ENCODE measurements at regions not wholly inside any gene's neighbourhood (a gene's known extent, or its start where the extent isn't known, plus 50 kb on each side); places are given as distances from the start of the nearest gene placed in this dataset.
A peak's percentile ranks its signal among the peaks of the same experiment; 100 is the strongest.

DNA sequence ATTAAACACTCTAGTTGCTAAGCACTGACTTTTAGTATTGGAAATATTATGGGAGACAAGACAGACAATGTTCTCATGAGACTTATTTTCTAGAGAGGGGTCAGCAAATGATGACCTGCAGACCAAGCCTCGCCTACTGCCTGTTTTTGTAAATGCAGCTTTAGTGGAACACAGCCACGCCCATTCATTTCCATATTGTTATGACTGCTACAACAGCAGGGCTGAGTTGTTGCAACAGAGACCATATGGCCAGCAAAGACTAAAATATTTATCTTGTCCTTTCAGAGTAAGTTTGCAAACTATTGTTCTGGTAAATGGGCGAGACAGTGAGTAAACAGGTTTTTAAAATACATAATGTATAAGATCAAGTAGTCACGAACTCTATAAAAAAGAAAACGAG lies 570.2 kb downstream of the NTRK3 start:
- CTCF ChIA-PET = interaction anchor here (1.3 kb wide), 1 partner anchor 8 kb away, joined by 3 read pairs; no protein-coding TSS in a partner anchor
- H3K36me3 ChIP-seq (ENCODE audit: control insufficient read depth in 4 of 4, insufficient read depth in 4 of 4, low read length in 3 of 4) = no peaks in the 10 kb centered on the region
- H3K4me3 ChIP-seq (ENCODE audit: control insufficient read depth in 1 of 7, extremely low read depth in 1 of 7, insufficient read depth in 4 of 7, low read depth in 2 of 7, low read length in 6 of 7) = no peak overlapping the region
- no peaks in the 10 kb centered on the region for H3K27me3 ChIP-seq (replicated peaks in 2 of 5; ENCODE audit: control insufficient read depth in 4 of 5, insufficient read depth in 5 of 5, low read length in 4 of 5)
- no peaks in the 10 kb centered on the region for H3K4me1 ChIP-seq (ENCODE audit: control extremely low read depth in 1 of 4, control insufficient read depth in 4 of 4, insufficient read depth in 4 of 4, low read length in 3 of 4)
- 93% methylated on average over 2 of the region's 5 CpGs for WGBS (ENCODE audit: insufficient coverage)
- POLR2A ChIA-PET = no interaction called here
- no peak for DNase-seq
- peaks cover 0 to 2% (median 0%) of the 10 kb centered on the region in 5 experiments for H3K9me3 ChIP-seq (ENCODE audit: control extremely low read depth in 1 of 5, control insufficient read depth in 4 of 5, insufficient read depth in 2 of 5, low read depth in 1 of 5, low read length in 4 of 5)
- H3K27ac ChIP-seq (ENCODE audit: insufficient read depth in 1 of 2, low read depth in 1 of 2, low read length in 2 of 2, poor library complexity in 1 of 2, severe bottlenecking in 2 of 2) = no peak overlapping the region

GRCh38 chr15:87682527-87682926 lies 574.0 kb downstream of the NTRK3 start:
- POLR2A ChIA-PET = no interaction called here
- H3K27me3 ChIP-seq (replicated peaks in 2 of 5; ENCODE audit: control insufficient read depth in 4 of 5, insufficient read depth in 5 of 5, low read length in 4 of 5) = no peaks in the 10 kb centered on the region
- peaks cover 0 to 4% (median 0%) of the 10 kb centered on the region in 4 experiments for H3K4me1 ChIP-seq (ENCODE audit: control extremely low read depth in 1 of 4, control insufficient read depth in 4 of 4, insufficient read depth in 4 of 4, low read length in 3 of 4)
- no peak for DNase-seq
- H3K4me3 ChIP-seq (ENCODE audit: control insufficient read depth in 1 of 7, extremely low read depth in 1 of 7, insufficient read depth in 4 of 7, low read depth in 2 of 7, low read length in 6 of 7) = no peak overlapping the region
- H3K9me3 ChIP-seq (ENCODE audit: control extremely low read depth in 1 of 5, control insufficient read depth in 4 of 5, insufficient read depth in 2 of 5, low read depth in 1 of 5, low read length in 4 of 5) = peaks cover 0 to 9% (median 2%) of the 10 kb centered on the region in 5 experiments
- CTCF ChIA-PET = no interaction called here
- no peak overlapping the region for H3K27ac ChIP-seq (ENCODE audit: insufficient read depth in 1 of 2, low read depth in 1 of 2, low read length in 2 of 2, poor library complexity in 1 of 2, severe bottlenecking in 2 of 2)
- no CpG with 5 or more reads among the region's 1 CpG for WGBS (ENCODE audit: insufficient coverage)
- H3K36me3 ChIP-seq (ENCODE audit: control insufficient read depth in 4 of 4, insufficient read depth in 4 of 4, low read length in 3 of 4) = no peaks in the 10 kb centered on the region

DNA sequence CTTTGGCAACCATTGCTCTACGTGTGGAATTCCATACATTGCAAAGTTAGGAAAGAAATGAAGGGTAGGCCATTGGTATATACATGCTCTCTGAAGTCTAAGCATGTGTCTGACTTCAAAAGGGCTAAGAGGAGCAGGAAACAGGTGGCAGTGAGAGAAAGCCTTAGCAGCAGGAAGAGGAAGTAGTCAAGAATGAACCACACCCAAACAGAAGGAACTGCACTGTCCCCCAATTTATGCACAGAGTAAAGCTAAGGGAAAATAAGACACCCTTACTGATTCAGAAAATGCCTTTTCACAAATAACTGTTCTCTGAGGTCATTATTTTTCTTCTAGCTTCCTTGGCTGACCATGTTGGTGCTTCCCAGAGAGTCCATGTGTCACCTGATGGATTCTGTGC lies 575.4 kb downstream of the NTRK3 start:
- Histone ChIP-seq H3K27ac (ENCODE audit: insufficient read depth in 1 of 2, low read depth in 1 of 2, low read length in 2 of 2, poor library complexity in 1 of 2, severe bottlenecking in 2 of 2) (no peak overlapping the region), H3K9me3 (ENCODE audit: control extremely low read depth in 1 of 5, control insufficient read depth in 4 of 5, insufficient read depth in 2 of 5, low read depth in 1 of 5, low read length in 4 of 5) (peaks cover 0 to 21% (median 3%) of the 10 kb centered on the region in 5 experiments), H3K4me3 (ENCODE audit: control insufficient read depth in 1 of 7, extremely low read depth in 1 of 7, insufficient read depth in 4 of 7, low read depth in 2 of 7, low read length in 6 of 7) (no peak overlapping the region), H3K36me3 (ENCODE audit: control insufficient read depth in 4 of 4, insufficient read depth in 4 of 4, low read length in 3 of 4) (no peaks in the 10 kb centered on the region), H3K4me1 (ENCODE audit: control extremely low read depth in 1 of 4, control insufficient read depth in 4 of 4, insufficient read depth in 4 of 4, low read length in 3 of 4) (peaks cover 0 to 4% (median 0%) of the 10 kb centered on the region in 4 experiments), H3K27me3 (replicated peaks in 2 of 5; ENCODE audit: control insufficient read depth in 4 of 5, insufficient read depth in 5 of 5, low read length in 4 of 5) (no peaks in the 10 kb centered on the region)
- peak in 2 of 3 donors; percentile 27 to 57 for DNase-seq
- ChIA-PET CTCF (no interaction called here), POLR2A (interaction anchor here (0.6 kb wide), 1 partner anchor 841 kb away, joined by 6 read pairs; no protein-coding TSS in a partner anchor)
- 100% methylated on average over 1 of the region's 1 CpG for WGBS (ENCODE audit: insufficient coverage)

DNA sequence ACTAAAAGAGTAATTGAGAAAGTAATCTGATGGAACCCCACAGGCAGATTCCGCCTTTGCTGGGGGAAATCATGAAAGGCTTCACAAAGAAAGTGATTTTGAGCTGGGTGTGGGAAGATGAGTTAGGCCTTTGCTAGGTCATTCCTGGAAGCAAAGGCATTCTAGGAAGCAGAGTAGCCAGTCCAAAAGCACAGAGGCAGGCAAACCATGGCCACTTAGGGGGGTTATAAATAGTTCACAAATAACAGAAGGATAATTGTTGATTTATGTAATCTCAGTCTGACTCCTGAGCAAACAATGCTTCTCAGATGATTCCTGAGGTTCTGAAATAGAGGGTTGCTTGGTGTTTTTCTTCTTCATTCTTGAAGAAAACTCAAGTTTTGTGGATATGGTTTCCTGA lies 576.3 kb downstream of the NTRK3 start:
- no peaks in the 10 kb centered on the region for H3K36me3 ChIP-seq (ENCODE audit: control insufficient read depth in 4 of 4, insufficient read depth in 4 of 4, low read length in 3 of 4)
- H3K4me1 ChIP-seq (ENCODE audit: control extremely low read depth in 1 of 4, control insufficient read depth in 4 of 4, insufficient read depth in 4 of 4, low read length in 3 of 4) = peaks cover 0 to 4% (median 0%) of the 10 kb centered on the region in 4 experiments
- no peak for DNase-seq
- peaks cover 0 to 23% (median 3%) of the 10 kb centered on the region in 5 experiments for H3K9me3 ChIP-seq (ENCODE audit: control extremely low read depth in 1 of 5, control insufficient read depth in 4 of 5, insufficient read depth in 2 of 5, low read depth in 1 of 5, low read length in 4 of 5)
- no peak overlapping the region for H3K4me3 ChIP-seq (ENCODE audit: control insufficient read depth in 1 of 7, extremely low read depth in 1 of 7, insufficient read depth in 4 of 7, low read depth in 2 of 7, low read length in 6 of 7)
- WGBS (ENCODE audit: insufficient coverage) = 100% methylated on average over 1 of the region's 1 CpG
- ChIA-PET CTCF (no interaction called here), POLR2A (no interaction called here)
- no peak overlapping the region for H3K27ac ChIP-seq (ENCODE audit: insufficient read depth in 1 of 2, low read depth in 1 of 2, low read length in 2 of 2, poor library complexity in 1 of 2, severe bottlenecking in 2 of 2)
- no peaks in the 10 kb centered on the region for H3K27me3 ChIP-seq (replicated peaks in 2 of 5; ENCODE audit: control insufficient read depth in 4 of 5, insufficient read depth in 5 of 5, low read length in 4 of 5)

DNA sequence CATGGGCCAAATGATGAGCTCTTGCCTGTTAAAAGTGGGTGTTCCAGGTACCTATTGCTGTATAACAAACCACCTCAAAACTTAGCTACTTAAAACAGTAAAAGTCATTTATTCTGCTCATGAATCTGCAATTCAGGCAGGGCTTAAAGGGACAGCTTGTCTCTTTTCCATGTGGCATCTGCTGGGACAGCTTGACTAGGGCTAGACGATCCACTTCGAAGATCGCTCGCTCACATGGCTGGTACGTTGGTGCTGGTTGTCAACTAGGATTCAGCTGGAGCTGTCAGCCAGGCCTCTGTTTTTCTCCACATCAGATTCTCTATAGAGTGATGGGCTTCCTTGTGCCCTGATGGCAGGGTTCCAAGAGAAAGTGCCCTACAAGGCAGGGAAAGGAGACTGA lies 581.3 kb downstream of the NTRK3 start:
- no peaks in the 10 kb centered on the region for H3K27me3 ChIP-seq (replicated peaks in 2 of 5; ENCODE audit: control insufficient read depth in 4 of 5, insufficient read depth in 5 of 5, low read length in 4 of 5)
- POLR2A ChIA-PET = no interaction called here
- H3K4me1 ChIP-seq (ENCODE audit: control extremely low read depth in 1 of 4, control insufficient read depth in 4 of 4, insufficient read depth in 4 of 4, low read length in 3 of 4) = no peaks in the 10 kb centered on the region
- H3K27ac ChIP-seq (ENCODE audit: insufficient read depth in 1 of 2, low read depth in 1 of 2, low read length in 2 of 2, poor library complexity in 1 of 2, severe bottlenecking in 2 of 2) = no peak overlapping the region
- peaks cover 0 to 23% (median 3%) of the 10 kb centered on the region in 5 experiments for H3K9me3 ChIP-seq (ENCODE audit: control extremely low read depth in 1 of 5, control insufficient read depth in 4 of 5, insufficient read depth in 2 of 5, low read depth in 1 of 5, low read length in 4 of 5)
- no peak for DNase-seq
- CTCF ChIA-PET = no interaction called here
- H3K4me3 ChIP-seq (ENCODE audit: control insufficient read depth in 1 of 7, extremely low read depth in 1 of 7, insufficient read depth in 4 of 7, low read depth in 2 of 7, low read length in 6 of 7) = no peak overlapping the region
- WGBS (ENCODE audit: insufficient coverage) = 96% methylated on average over 5 of the region's 5 CpGs
- no peaks in the 10 kb centered on the region for H3K36me3 ChIP-seq (ENCODE audit: control insufficient read depth in 4 of 4, insufficient read depth in 4 of 4, low read length in 3 of 4)

GRCh38 chr15:87672309-87673288 lies 583.9 kb downstream of the NTRK3 start:
- 75% methylated on average over 4 of the region's 8 CpGs for whole genome bisulfite sequencing (ENCODE audit: insufficient coverage)

GRCh38 chr15:87671289-87671688 lies 585.2 kb downstream of the NTRK3 start:
- POLR2A ChIA-PET = no interaction called here
- H3K4me3 ChIP-seq (ENCODE audit: control insufficient read depth in 1 of 7, extremely low read depth in 1 of 7, insufficient read depth in 4 of 7, low read depth in 2 of 7, low read length in 6 of 7) = no peak overlapping the region
- WGBS (ENCODE audit: insufficient coverage) = 72% methylated on average over 4 of the region's 5 CpGs
- H3K4me1 ChIP-seq (ENCODE audit: control extremely low read depth in 1 of 4, control insufficient read depth in 4 of 4, insufficient read depth in 4 of 4, low read length in 3 of 4) = no peaks in the 10 kb centered on the region
- H3K27me3 ChIP-seq (replicated peaks in 2 of 5; ENCODE audit: control insufficient read depth in 4 of 5, insufficient read depth in 5 of 5, low read length in 4 of 5) = no peaks in the 10 kb centered on the region
- peak in 2 of 3 donors; percentile 32 to 48 for DNase-seq
- CTCF ChIA-PET = no interaction called here
- no peaks in the 10 kb centered on the region for H3K36me3 ChIP-seq (ENCODE audit: control insufficient read depth in 4 of 4, insufficient read depth in 4 of 4, low read length in 3 of 4)
- H3K9me3 ChIP-seq (ENCODE audit: control extremely low read depth in 1 of 5, control insufficient read depth in 4 of 5, insufficient read depth in 2 of 5, low read depth in 1 of 5, low read length in 4 of 5) = peaks cover 0 to 11% (median 0%) of the 10 kb centered on the region in 5 experiments
- no peak overlapping the region for H3K27ac ChIP-seq (ENCODE audit: insufficient read depth in 1 of 2, low read depth in 1 of 2, low read length in 2 of 2, poor library complexity in 1 of 2, severe bottlenecking in 2 of 2)

More at GRCh38 chr15:87672309-87673288, 583.9 kb downstream of the NTRK3 start:
- POLR2A ChIA-PET = interaction anchor here (0.6 kb wide), 1 partner anchor 364 kb away, joined by 3 read pairs; no protein-coding TSS in a partner anchor
- Histone ChIP-seq H3K36me3 (ENCODE audit: control insufficient read depth in 4 of 4, insufficient read depth in 4 of 4, low read length in 3 of 4) (no peaks in the 10 kb centered on the region), H3K4me1 (ENCODE audit: control extremely low read depth in 1 of 4, control insufficient read depth in 4 of 4, insufficient read depth in 4 of 4, low read length in 3 of 4) (no peaks in the 10 kb centered on the region), H3K9me3 (ENCODE audit: control extremely low read depth in 1 of 5, control insufficient read depth in 4 of 5, insufficient read depth in 2 of 5, low read depth in 1 of 5, low read length in 4 of 5) (peaks cover 0 to 15% (median 0%) of the 10 kb centered on the region in 5 experiments), H3K27ac (ENCODE audit: insufficient read depth in 1 of 2, low read depth in 1 of 2, low read length in 2 of 2, poor library complexity in 1 of 2, severe bottlenecking in 2 of 2) (no peak overlapping the region), H3K4me3 (ENCODE audit: control insufficient read depth in 1 of 7, extremely low read depth in 1 of 7, insufficient read depth in 4 of 7, low read depth in 2 of 7, low read length in 6 of 7) (no peak overlapping the region), H3K27me3 (replicated peaks in 2 of 5; ENCODE audit: control insufficient read depth in 4 of 5, insufficient read depth in 5 of 5, low read length in 4 of 5) (no peaks in the 10 kb centered on the region)
- CTCF ChIA-PET = no interaction called here
- DNase-seq = no peak

Data from common myeloid progenitor, CD34-positive (primary cell).